GM06990 (cell line): ENCODE measurements at regions not wholly inside any gene's neighbourhood (a gene's known extent, or its start where the extent isn't known, plus 50 kb on each side); places are given as distances from the start of the nearest gene placed in this dataset.
"Not testable (repeated sequence)": the region's sequence is repeated elsewhere in the genome, so short reads cannot be mapped to it uniquely, and the experiment has no call there.

Source experiments
- DNase-seq: peaks from one replicate; pipeline ENCODE4 v3.0.0-alpha.2; 2011; ENCODE audit not compliant: insufficient read length; ENCODE audit errors: extremely low read depth
- H3K27me3 ChIP-seq: replicated peaks from 2 replicates; pipeline ENCODE4 v1.6.0; 2011; ENCODE audit warnings: low read length; ENCODE audit not compliant: control insufficient read depth, insufficient read depth
- H3K36me3 ChIP-seq: 2 replicates; pipeline ENCODE4 v1.5.1; 2011; ENCODE audit warnings: low read length; ENCODE audit not compliant: control insufficient read depth, insufficient read depth
- H3K4me3 ChIP-seq: replicated peaks from 2 replicates; pipeline ENCODE4 v1.5.1; 2011; ENCODE audit warnings: low read depth, mild to moderate bottlenecking, control low read depth, low read length
- CTCF ChIP-seq: IDR thresholded peaks from 2 replicates; pipeline ENCODE4 v1.5.1; 2011; ENCODE audit warnings: low read length, control low read depth, mild to moderate bottlenecking, inconsistent platforms; ENCODE audit not compliant: insufficient read depth, poor library complexity, severe bottlenecking

DNA sequence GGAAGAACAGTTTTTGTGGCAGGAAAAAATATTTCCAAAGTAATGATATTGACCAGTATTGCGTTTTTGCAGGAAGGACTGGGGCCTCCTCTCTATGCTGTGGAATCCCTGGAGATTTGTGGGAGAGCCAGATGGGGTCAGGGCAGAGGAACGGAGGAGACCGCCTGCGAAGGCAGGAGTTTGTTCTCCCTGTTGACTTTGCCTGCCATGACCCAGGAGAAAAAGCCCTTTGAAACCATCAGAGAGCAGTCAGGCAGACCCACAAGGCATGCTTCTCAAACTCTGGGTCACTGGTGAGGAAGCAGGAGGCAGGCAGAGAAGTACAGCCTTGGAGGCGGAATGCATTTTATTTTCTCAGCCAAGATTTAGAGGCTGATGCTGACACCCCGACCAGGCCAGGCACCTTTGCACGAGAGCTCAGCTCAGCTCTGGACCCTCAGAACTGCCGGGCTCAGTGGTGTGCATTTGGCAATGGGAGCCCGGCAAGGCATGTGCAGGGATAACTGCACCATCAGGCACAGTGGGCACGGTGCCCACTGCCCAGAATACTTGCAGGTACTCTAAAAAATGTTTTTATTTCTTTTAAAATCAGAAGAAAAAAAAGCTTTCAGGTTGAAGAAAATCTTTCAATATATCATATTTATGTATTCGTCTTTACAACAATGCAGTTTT, 410.4 kb downstream of the RPS24 start:
- H3K36me3 ChIP-seq: no peaks in the 10 kb centered on the region
- no peak for DNase-seq
- TF ChIP-seq CTCF: no peak

GRCh38 chr10:78444741-78445140, 411.1 kb downstream of the RPS24 start:
- DNase-seq, H3K36me3 ChIP-seq, H3K4me3 ChIP-seq, H3K27me3 ChIP-seq: not testable (repeated sequence)

More for the DNA sequence above, 410.4 kb downstream of the RPS24 start:
- no peak overlapping the region for H3K4me3 ChIP-seq
- H3K27me3 ChIP-seq: no peaks in the 10 kb centered on the region

GRCh38 chr10:78445308-78445707, 411.6 kb downstream of the RPS24 start:
- H3K36me3 ChIP-seq: no peaks in the 10 kb centered on the region
- no peak for TF ChIP-seq CTCF
- no peaks in the 10 kb centered on the region for H3K27me3 ChIP-seq
- H3K4me3 ChIP-seq: no peak overlapping the region
- no peak for DNase-seq

DNA sequence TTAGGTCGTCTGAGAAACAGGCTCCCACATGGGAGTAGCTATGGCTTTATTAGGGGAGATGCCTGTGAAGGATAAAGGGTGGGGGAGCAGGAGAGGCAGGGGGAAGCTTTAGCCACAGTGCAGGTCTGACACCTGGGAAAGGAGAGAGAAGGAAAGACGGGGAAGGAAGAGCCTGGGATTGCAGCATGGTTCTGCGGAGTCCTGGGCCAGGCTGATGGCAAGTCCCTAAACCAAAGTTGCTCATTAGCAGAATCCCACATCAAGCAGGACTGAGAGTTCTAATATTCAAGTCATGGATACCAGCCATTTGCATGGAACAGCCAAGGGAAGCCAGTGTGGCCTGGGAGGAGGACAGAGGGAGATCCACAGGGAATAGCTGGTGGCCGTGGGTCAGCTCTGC, 414.8 kb downstream of the RPS24 start:
- no peaks in the 10 kb centered on the region for H3K36me3 ChIP-seq
- peaks cover 2% of the 10 kb centered on the region; the same call in 1 of the 2 replicates for H3K27me3 ChIP-seq
- TF ChIP-seq CTCF: no peak
- H3K4me3 ChIP-seq: no peak overlapping the region
- DNase-seq: no peak

- no peak for TF ChIP-seq CTCF
- Histone ChIP-seq H3K27me3 (peaks cover 2% of the 10 kb centered on the region; the same call in 1 of the 2 replicates), H3K36me3 (no peaks in the 10 kb centered on the region), H3K4me3 (no peak overlapping the region)
- DNase-seq: no peak
Observed at GRCh38 chr10:78448994-78449418, 415.3 kb downstream of the RPS24 start.

DNA sequence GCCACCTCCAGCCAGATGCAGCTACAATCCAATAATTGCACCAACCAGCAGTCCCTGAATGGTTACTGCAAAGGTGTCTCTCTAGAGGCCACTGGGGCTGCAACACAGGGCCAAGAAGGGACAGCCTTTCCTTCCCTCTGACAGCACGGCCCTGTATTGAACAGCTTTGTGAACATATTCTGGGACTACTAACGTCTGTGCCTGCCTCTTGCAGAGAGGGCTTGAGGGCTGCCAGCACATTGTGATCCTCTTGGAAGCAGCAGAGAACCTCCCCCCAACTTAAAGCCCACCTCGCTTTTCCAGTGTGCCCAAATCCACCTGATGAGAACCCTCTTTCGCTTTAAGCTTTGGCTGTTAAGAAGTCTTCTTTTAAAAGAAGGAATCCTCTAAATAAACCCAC, 415.9 kb downstream of the RPS24 start:
- H3K27me3 ChIP-seq: peaks cover 2% of the 10 kb centered on the region; the same call in 1 of the 2 replicates
- no peak for TF ChIP-seq CTCF
- no peak for DNase-seq
- no peaks in the 10 kb centered on the region for H3K36me3 ChIP-seq
- no peak overlapping the region for H3K4me3 ChIP-seq
